K562 (cell line): ENCODE measurements at regions not wholly inside any gene's neighbourhood (a gene's known extent, or its start where the extent isn't known, plus 50 kb on each side); places are given as distances from the start of the nearest gene placed in this dataset.

Source experiments
- ATAC-seq: fragments of 200-7000 bp; cut with Tn5 transposase; 3 replicates; pipeline ENCODE4 v1.9.1; 2020; ENCODE audit warnings: moderate library complexity
- BruUV-seq: library from RNA; stranded (reverse); fragments of 400-500 nt; replicated peaks from 2 replicates; lab custom pipeline; 2021; lab: Mats Ljungman, UMichigan
- CTCF ChIA-PET: fragments of 300-600 bp; formaldehyde crosslinking; extraction: SDS; loops from one replicate; lab custom pipeline; 2021; ENCODE audit warnings: low intra/inter-chr PET ratio; lab: Yijun Ruan, JAX
- POLR2A ChIA-PET: fragments of 300-600, 350-650 bp; sonication (Branson Sonifier 250); formaldehyde crosslinking; extraction: SDS; loops from one replicate; lab custom pipeline; 2021; ENCODE audit warnings: antibody characterized with exemption, inconsistent platforms; lab: Yijun Ruan, JAX
- DNase-seq, 4 experiments: peaks; one replicate each; pipeline versions ENCODE4 v3.0.0 to v3.0.0-alpha.2; 2011 to 2018; ENCODE audit warnings: low spot score in 3 of 4, mixed read lengths in 3 of 4; ENCODE audit errors: extremely low read depth in 1 of 4
- FAIRE-seq: peaks from 2 replicates; lab custom pipeline; 2011; peaks lifted over from hg19 to GRCh38; lab: Jason Lieb, UNC
- H2AFZ ChIP-seq: 2 replicates; pipeline ENCODE4 v1.6.0; 2011; ENCODE audit warnings: low read depth, low read length, control low read depth, inconsistent platforms
- H3K27ac ChIP-seq: fragments of 200-600 bp; 3 replicates; pipeline ENCODE4 v1.8.0; 2011; ENCODE audit warnings: low read depth, mild to moderate bottlenecking, control low read depth, inconsistent platforms, low read length, moderate library complexity, mixed read lengths; ENCODE audit errors: extremely low read depth
- H3K27me3 ChIP-seq, 2 experiments: fragments of 300-600 bp in 1 of 2; 2 replicates in 1 of 2; 3 replicates in 1 of 2; pipeline versions ENCODE4 v1.6.0 to v1.8.0; 2011; ENCODE audit warnings: inconsistent platforms in 2 of 2, low read length in 2 of 2, mild to moderate bottlenecking in 1 of 2, mixed read lengths in 1 of 2, moderate library complexity in 1 of 2; ENCODE audit not compliant: control insufficient read depth in 2 of 2, insufficient read depth in 2 of 2
- H3K36me3 ChIP-seq: fragments of 300-600 bp; 3 replicates; pipeline ENCODE4 v1.8.0; 2011; ENCODE audit warnings: mild to moderate bottlenecking, low read length, inconsistent platforms; ENCODE audit not compliant: control insufficient read depth, insufficient read depth
- H3K4me1 ChIP-seq, 2 experiments: fragments of 200-600 bp in 1 of 2; replicated peaks in 1 of 2; 2 replicates in 1 of 2; 3 replicates in 1 of 2; pipeline versions ENCODE4 v1.5.1 to v1.8.0; 2011; ENCODE audit warnings: inconsistent platforms in 2 of 2, low read length in 2 of 2, mild to moderate bottlenecking in 1 of 2, mixed read lengths in 1 of 2, moderate library complexity in 1 of 2; ENCODE audit not compliant: control insufficient read depth in 2 of 2, insufficient read depth in 2 of 2
- H3K4me2 ChIP-seq: 2 replicates; pipeline ENCODE4 v1.6.1; 2011; ENCODE audit warnings: low read length, control low read depth, inconsistent platforms, mixed read lengths; ENCODE audit not compliant: insufficient read depth
- H3K4me3 ChIP-seq: fragments of 200-600 bp; sonication (generic), shearing (Covaris generic); 2 replicates; pipeline ENCODE4 v1.5.1; 2016; ENCODE audit warnings: control low read depth, inconsistent platforms
- H3K79me2 ChIP-seq: fragments of 200-600 bp; 3 replicates; pipeline ENCODE4 v1.8.0; 2011; ENCODE audit warnings: low read length, inconsistent platforms; ENCODE audit not compliant: control insufficient read depth, insufficient read depth
- H3K9ac ChIP-seq, 2 experiments: 2 replicates each; pipeline versions ENCODE4 v1.6.0 to v1.6.1; 2011; ENCODE audit warnings: low read depth in 2 of 2, low read length in 2 of 2, control low read depth in 1 of 2, inconsistent platforms in 1 of 2, mild to moderate bottlenecking in 1 of 2, mixed read lengths in 1 of 2; ENCODE audit not compliant: insufficient read depth in 1 of 2
- H3K9me1 ChIP-seq: one replicate; pipeline ENCODE4 v1.6.0; 2011; ENCODE audit warnings: inconsistent platforms, mild to moderate bottlenecking, low read length, moderate library complexity; ENCODE audit not compliant: control insufficient read depth, insufficient read depth
- H3K9me3 ChIP-seq: replicated peaks from 2 replicates; pipeline ENCODE4 v1.5.1; 2011; ENCODE audit warnings: low read depth, low read length, inconsistent platforms; ENCODE audit not compliant: control insufficient read depth, insufficient read depth
- H4K20me1 ChIP-seq: replicated peaks from 2 replicates; pipeline ENCODE4 v1.6.1; 2011; ENCODE audit warnings: low read length, inconsistent platforms, mixed read lengths; ENCODE audit not compliant: control insufficient read depth, insufficient read depth
- DACH1 ChIP-seq: fragments of 450-650 bp; IDR thresholded peaks from 2 replicates; pipeline ENCODE4 v1.6.1; 2018; ENCODE audit not compliant: partially characterized antibody
- ESRRB ChIP-seq: fragments of 250-450 bp; sonication (Bioruptor Pico); IDR thresholded peaks from 2 replicates; pipeline ENCODE4 v1.5.0; 2020; ENCODE audit warnings: mild to moderate bottlenecking, moderate library complexity, borderline replicate concordance
- FIP1L1 ChIP-seq: fragments of 200-400 bp; formaldehyde crosslinking; IDR thresholded peaks from 2 replicates; pipeline ENCODE4 v1.6.1; 2018; ENCODE audit warnings: mild to moderate bottlenecking, low read depth, low read length; ENCODE audit not compliant: poor library complexity, severe bottlenecking
- FOXM1 ChIP-seq, 2 experiments: fragments of 450-650 bp in 1 of 2; sonication (generic) in 1 of 2; formaldehyde crosslinking in 1 of 2; IDR thresholded peaks; 2 replicates each; pipeline versions ENCODE4 v1.6.1 to v1.9.0; 2017 to 2022; ENCODE audit warnings: low read depth in 2 of 2, mild to moderate bottlenecking in 2 of 2, missing genetic modification reagents in 1 of 2, moderate library complexity in 1 of 2
- SMAD2 ChIP-seq: fragments of 150-350 bp; IDR thresholded peaks from 2 replicates; pipeline ENCODE4 v1.6.1; 2014; ENCODE audit warnings: low read depth, mild to moderate bottlenecking, low read length
- SRSF3 ChIP-seq: fragments of 200-400 bp; formaldehyde crosslinking; IDR thresholded peaks from 2 replicates; pipeline ENCODE4 v1.6.1; 2016; ENCODE audit warnings: mild to moderate bottlenecking, low read length, moderate library complexity; ENCODE audit not compliant: insufficient read depth
- ZBED1 ChIP-seq: IDR thresholded peaks from 2 replicates; pipeline ENCODE4 v1.6.1; 2014
- ZKSCAN3 ChIP-seq: fragments of 250-450 bp; sonication (Bioruptor Pico); IDR thresholded peaks from 2 replicates; pipeline ENCODE4 v1.4.0; 2020
- ZNF24 ChIP-seq: fragments of 450-650 bp; IDR thresholded peaks from 2 replicates; pipeline ENCODE4 v1.6.1; 2016
- ZNF41 ChIP-seq: fragments of 250-450 bp; sonication (Bioruptor Pico); conservative IDR thresholded peaks from 2 replicates; pipeline ENCODE4 v1.4.0; 2020; ENCODE audit warnings: mild to moderate bottlenecking
- WGBS: fragments of 100-300 bp; shearing (Covaris generic); methylation state at CpG from one replicate; pipeline ENCODE4 v1.1.6; 2016; ENCODE audit warnings: low coverage, mixed read lengths; ENCODE audit not compliant: insufficient coverage; ENCODE audit errors: missing lambda C conversion rate; 5-methylcytosine and 5-hydroxymethylcytosine counted together
- in situ Hi-C: fragments of 300-500 bp; cut with MboI; formaldehyde crosslinking; loops from 4 replicates; pipeline ENCODE4 v1.15.0; 2018; ENCODE audit warnings: inconsistent platforms, mixed read lengths
- intact Hi-C: fragments of 100-400 bp; cut with micrococcal nuclease; formaldehyde crosslinking; loops from 2 replicates; pipeline ENCODE4 v1.14.2; 2022
- TF ChIP-seq, protein P1 (sequence below): fragments of 450-650 bp; formaldehyde crosslinking; IDR thresholded peaks from 2 replicates; pipeline ENCODE4 v1.4.0; 2020; ENCODE audit warnings: mild to moderate bottlenecking
- TF ChIP-seq, protein P2 (sequence below): sonication (generic); formaldehyde crosslinking; IDR thresholded peaks from 2 replicates; pipeline ENCODE4 v1.8.0; 2022; ENCODE audit warnings: mild to moderate bottlenecking, missing genetic modification reagents
- TF ChIP-seq, protein P3 (sequence below): sonication (generic); formaldehyde crosslinking; IDR thresholded peaks from 2 replicates; pipeline ENCODE4 v1.9.0; 2022; ENCODE audit warnings: mild to moderate bottlenecking, missing genetic modification reagents

DNA sequence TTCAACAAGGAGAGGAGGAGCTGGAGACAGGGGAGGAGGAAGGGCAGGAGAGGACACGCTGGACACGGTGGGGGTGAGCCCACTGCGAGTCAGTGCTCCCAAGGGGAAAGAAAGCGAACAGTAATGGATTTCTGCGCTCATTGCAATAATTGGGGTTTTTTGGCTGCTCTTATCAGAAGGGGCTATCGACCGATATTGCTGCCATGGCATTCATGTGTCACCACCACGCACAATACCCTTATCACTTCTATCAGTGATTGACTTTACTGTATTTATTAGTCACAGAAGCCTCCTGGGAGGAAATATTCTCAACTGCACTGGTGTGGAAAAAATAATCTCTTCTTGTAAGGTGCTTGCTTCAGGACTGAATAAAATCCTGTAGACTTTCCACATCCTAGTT is 55.8 kb downstream of the CEP43 start:
- H3K4me2 ChIP-seq, result no peak overlapping the region
- no TSS peak for BruUV-seq
- H3K27me3 ChIP-seq, result no peaks in the 10 kb centered on the region
- H3K4me1 ChIP-seq, result no peaks in the 10 kb centered on the region
- H3K36me3 ChIP-seq, result no peaks in the 10 kb centered on the region
- ChIA-PET CTCF (no interaction called here), POLR2A (no interaction called here)
- in situ Hi-C loops, result no loop called here
- no peaks in the 10 kb centered on the region for H3K9me3 ChIP-seq
- TF ChIP-seq, protein P1, sequence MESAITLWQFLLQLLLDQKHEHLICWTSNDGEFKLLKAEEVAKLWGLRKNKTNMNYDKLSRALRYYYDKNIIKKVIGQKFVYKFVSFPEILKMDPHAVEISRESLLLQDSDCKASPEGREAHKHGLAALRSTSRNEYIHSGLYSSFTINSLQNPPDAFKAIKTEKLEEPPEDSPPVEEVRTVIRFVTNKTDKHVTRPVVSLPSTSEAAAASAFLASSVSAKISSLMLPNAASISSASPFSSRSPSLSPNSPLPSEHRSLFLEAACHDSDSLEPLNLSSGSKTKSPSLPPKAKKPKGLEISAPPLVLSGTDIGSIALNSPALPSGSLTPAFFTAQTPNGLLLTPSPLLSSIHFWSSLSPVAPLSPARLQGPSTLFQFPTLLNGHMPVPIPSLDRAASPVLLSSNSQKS (CRISPR knock-in tag), result no peak
- TF ChIP-seq ZKSCAN3 (CRISPR knock-in tag) (no peak), SMAD2 (no peak), ZNF24 (no peak), ZBED1 (no peak), FOXM1 (IDR thresholded peaks at IDR 0.05; ENCODE audit: low read depth) (no peak), FOXM1 (CRISPR knock-in tag; IDR thresholded peaks at IDR 0.05; ENCODE audit: low read depth) (no peak), ZNF41 (no peak), SRSF3 (no peak), FIP1L1 (no peak), ESRRB (CRISPR knock-in tag) (no peak), DACH1 (no peak)
- TF ChIP-seq, protein P2, sequence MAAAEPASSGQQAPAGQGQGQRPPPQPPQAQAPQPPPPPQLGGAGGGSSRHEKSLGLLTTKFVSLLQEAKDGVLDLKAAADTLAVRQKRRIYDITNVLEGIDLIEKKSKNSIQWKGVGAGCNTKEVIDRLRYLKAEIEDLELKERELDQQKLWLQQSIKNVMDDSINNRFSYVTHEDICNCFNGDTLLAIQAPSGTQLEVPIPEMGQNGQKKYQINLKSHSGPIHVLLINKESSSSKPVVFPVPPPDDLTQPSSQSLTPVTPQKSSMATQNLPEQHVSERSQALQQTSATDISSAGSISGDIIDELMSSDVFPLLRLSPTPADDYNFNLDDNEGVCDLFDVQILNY (CRISPR knock-in tag), result no peak
- TF ChIP-seq, protein P3, sequence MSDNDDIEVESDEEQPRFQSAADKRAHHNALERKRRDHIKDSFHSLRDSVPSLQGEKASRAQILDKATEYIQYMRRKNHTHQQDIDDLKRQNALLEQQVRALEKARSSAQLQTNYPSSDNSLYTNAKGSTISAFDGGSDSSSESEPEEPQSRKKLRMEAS, result no peak
- FAIRE-seq (no peak), ATAC-seq (no peak), DNase-seq (no peak)
- H3K9me1 ChIP-seq, result no peaks in the 10 kb centered on the region
- H3K27ac ChIP-seq, result no peak overlapping the region
- 47% methylated on average over 8 of the region's 8 CpGs for WGBS
- H4K20me1 ChIP-seq, result no peaks in the 10 kb centered on the region
- intact Hi-C loops, result no loop called here
- no peak overlapping the region for H2AFZ ChIP-seq
- no peak overlapping the region for H3K4me3 ChIP-seq
- no peaks in the 10 kb centered on the region for H3K79me2 ChIP-seq
- H3K9ac ChIP-seq, result no peak overlapping the region
